Myocyte (in vitro differentiated cells): ENCODE measurements at regions not wholly inside any gene's neighbourhood (a gene's known extent, or its start where the extent isn't known, plus 50 kb on each side); places are given as distances from the start of the nearest gene placed in this dataset.

Experiments used
- DNase-seq: peaks from one replicate; pipeline ENCODE4 v3.0.0-alpha.2; 2012; ENCODE audit warnings: low read depth

GRCh38 chr2:223107825-223108224 is 55.8 kb downstream of the KCNE4 start:
- DNase-seq: no peak

GRCh38 chr2:223108351-223109050 is 56.5 kb downstream of the KCNE4 start:
- peak; percentile 36 for DNase-seq

DNA sequence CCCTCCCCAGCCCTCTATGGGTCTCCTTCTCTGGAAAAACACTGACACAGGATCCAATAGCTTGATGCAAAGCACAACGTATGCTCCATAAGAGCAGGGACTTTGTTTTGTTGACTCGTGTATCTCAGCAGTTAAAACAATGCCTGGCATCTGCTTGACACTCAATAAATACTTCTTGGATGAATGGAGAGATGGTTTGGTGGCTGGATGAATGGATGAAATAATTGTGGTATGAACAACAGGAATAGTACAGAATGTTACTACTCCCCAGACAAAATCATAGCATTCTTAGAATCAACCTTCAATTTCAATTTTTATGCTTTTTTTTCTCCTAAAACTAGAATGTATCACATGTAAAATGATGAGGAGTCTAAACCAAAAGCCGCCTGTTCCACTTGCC is 57.4 kb downstream of the KCNE4 start:
- peak; percentile 82 for DNase-seq

GRCh38 chr2:223113161-223113560 is 61.2 kb downstream of the KCNE4 start:
- peak; percentile 74 for DNase-seq

DNA sequence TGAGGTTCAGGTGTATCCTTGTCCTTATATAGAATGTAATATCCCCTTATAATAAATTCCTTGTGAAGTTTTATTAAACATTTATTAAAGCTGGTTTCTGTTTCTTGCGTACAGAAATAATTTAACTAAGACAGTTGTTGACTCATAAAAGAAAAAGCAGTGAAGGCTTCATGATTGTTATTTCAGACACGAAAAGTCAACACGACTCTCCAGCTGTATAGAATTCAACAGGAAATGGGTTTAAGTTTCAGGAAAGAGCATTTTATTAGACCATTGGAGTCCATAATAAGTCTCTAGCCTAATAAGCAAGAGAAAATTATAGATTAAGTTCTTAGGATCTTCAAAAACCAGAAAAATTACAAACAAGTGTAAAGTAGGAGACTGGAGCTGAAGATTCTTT is 62.2 kb downstream of the KCNE4 start:
- no peak for DNase-seq

GRCh38 chr2:223114917-223115316 is 62.9 kb downstream of the KCNE4 start:
- DNase-seq: no peak

GRCh38 chr2:223117533-223117932 is 65.5 kb downstream of the KCNE4 start:
- DNase-seq: no peak

DNA sequence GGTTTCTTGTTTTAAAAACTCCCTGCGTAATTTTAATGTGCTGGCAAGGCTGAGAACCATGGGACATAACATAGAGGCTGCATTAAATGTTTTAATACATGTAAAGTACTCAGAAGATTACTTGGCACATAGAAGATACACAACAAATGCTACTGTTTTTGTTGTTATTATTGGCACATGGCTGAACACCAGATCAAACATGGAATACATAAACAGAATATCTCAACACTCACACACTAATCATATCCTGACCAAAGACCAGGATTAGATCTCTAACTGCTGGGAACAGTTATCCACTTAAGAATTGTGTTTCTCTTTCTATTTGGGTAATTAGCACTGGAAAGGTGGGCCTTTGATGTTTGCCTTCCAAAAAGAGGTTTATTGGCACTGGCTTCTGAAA is 69.3 kb downstream of the KCNE4 start:
- DNase-seq: no peak

- no peak for DNase-seq
These were observed 70.8 kb downstream of the KCNE4 start for GRCh38 chr2:223122781-223123180.

- DNase-seq: no peak
These were observed 72.0 kb downstream of the KCNE4 start for GRCh38 chr2:223123855-223124610.

- no peak for DNase-seq
These were observed 89.6 kb downstream of the KCNE4 start for GRCh38 chr2:223141606-223142005.

- no peak for DNase-seq
These were observed 90.1 kb downstream of the KCNE4 start for GRCh38 chr2:223142118-223142517.

DNA sequence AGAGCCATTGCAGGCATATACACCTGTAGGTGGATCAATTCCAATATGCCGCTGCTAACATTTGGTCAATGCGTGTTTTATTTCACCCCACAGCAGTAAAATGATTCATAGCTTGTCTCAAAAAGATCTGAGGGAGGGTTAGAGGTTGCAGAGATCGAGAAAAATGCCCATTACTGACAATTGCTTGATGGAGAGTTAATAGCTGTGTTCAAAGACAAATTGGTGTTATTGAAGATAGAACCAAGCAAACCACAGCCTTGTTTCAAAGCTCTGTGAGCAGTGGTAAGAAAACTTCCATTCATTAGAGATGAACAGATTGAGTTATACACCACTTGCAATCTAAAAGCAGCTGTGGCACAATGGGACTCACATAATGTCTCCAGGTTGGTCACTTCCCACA is 95.4 kb downstream of the KCNE4 start:
- no peak for DNase-seq

DNA sequence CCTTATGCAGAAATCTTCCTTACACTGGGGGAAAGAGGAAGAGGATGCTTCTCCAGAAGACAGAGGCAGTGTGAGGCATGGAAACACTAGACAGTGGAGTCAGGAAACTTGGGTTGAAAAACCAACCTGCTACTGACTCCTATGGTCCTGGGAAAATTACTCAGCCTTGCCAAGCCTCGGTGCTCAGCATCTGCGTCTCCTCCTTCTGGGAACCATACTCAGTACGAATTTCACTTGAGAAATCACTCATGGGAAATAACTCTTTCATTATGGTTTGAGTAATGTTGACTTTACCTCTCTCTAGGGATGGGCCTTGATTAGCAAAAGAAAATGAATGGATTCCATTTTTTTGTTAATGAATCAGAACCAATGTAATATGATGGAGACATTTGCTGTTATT is 96.5 kb downstream of the KCNE4 start:
- DNase-seq: no peak

GRCh38 chr2:223155956-223156355 is 104.0 kb downstream of the KCNE4 start:
- DNase-seq: no peak

GRCh38 chr2:223161873-223162458 is 110.0 kb downstream of the KCNE4 start:
- no peak for DNase-seq

DNA sequence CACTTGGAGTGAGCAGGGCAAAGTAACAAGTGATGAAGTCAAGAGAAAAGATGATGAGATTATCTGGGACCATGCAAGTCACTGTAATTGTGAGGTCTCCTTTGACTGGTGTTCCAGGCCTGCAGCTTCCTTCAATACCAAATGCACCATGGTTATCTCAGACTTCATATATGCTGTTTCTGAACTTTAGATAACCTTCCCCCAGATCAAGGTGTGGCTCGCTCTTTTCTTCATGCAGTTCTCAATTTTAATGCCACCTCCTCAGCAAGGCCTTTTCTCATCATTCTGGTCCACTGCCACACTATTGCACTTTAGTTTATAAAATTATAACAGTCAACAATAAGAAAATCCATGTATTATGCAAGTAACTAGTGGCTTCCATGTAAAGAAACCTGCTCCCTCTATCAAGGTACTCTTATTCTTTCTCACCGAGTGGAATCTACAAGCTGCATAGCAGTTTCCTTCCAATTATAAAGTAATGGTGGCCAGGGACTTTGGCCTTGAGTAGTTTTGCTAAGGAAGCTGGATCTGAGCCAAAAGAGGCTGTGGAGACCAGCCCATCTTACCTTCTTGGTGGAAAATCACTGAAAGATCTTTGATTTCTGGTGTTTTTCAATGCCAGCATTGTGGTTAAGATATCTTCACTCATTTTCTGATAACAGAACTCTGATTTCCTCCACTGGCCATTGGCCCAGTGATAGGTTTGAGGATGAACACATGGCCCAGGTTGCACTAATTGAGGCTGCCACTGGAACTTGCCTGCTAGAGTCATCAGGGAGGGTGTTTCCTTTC is 113.6 kb downstream of the KCNE4 start:
- no peak for DNase-seq

DNA sequence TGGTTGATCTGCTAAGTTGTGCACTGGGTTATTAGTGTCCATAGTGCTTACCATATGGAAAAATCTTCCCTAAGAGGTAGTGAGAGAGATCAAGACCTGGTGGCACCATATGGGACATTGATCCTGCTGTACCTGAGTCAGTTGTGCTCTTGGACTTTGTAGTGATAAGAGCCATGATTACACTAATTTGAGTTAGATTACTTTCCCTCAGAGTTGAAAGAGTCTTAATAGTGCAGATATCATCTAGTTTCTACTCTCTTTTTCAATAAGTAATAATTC is 114.2 kb downstream of the KCNE4 start:
- no peak for DNase-seq

DNA sequence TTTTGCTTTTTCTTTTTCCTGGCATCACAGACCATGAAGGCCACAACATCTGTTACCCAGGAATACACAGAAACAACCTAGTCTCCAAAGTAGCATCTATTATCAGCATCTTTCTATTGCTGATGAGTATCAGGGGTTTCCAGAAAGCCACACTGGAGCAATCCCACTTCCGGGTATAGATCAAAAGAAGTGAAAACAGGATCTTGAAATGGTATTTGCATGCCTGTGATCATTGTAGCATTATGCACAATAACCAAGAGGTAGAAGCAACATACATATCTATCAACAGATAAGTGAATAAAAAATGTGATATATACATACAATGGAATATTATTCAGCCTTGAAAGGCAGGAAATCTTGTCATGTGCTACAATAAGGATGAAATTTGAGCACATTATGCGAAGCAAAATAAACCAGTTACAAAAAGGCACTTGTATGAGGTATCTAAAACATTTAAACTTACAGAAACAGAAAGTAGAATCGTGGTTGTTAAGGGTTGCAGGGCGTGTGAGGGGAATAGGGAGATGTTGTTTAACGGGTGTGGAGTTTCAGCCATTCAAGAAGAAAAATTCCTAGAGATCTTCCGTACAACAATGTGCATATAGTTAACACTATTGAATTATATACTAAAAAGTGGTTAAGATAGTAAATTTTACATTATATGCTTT is 115.1 kb downstream of the KCNE4 start:
- DNase-seq: no peak

DNA sequence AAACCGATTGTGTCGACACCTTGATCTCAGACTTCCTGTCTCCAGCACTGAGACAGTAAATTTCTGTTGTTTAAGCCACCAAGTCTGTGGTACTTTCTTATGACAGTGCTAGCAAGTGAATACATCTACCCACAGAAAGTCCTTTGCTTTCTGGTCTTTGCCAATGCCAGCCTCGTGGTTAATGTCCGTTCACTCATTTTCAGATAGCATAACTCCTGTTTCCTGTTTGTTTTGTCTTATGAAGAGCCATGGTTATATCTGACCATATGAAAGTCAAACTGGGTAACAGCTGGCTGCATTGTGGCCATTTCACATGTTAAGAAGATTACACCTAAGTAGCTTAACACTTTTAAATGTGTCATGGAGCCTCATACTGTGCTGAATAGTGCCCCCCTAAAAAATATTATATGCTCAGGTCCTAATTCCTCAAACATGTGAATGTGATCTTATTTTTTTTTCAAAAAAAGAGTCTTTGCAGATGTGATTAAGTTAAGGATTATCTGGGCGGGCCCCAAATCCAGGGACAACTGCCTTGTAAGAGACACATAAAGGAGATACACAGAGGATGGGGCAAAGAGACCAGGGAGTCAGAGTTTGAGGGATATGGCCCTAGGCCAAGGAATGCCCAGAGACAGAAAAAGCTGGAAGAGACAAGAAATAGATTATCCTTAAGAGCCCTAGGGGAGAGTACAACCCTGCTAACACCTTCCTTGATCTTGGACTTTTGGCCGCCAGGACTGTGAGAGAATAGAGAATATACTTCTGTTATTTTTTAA is 118.0 kb downstream of the KCNE4 start:
- peak; percentile 48 for DNase-seq

DNA sequence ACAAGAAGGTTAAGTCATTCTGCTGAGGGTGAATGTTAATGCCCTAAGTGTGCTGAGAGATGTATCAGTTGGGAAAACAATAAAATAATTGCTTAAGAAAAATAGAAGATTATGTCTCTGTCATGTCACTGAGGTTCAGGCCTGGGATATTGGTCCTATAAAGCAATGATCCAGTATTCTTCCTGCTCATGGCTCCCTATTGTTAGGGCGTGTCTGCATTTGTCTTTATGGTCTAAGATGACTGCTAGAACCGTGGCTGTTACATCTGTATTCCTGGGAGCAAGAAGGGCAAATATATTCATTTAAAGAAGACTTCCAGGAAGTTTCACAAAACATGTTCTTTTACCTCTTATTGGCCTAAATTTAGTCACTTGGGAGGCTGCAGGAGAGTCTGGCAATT is 125.0 kb downstream of the KCNE4 start:
- no peak for DNase-seq
